HCT116 (cell line): ENCODE measurements at regions not wholly inside any gene's neighbourhood (a gene's known extent, or its start where the extent isn't known, plus 50 kb on each side); places are given as distances from the start of the nearest gene placed in this dataset.

Experiments
- ATAC-seq: fragments of 200-7000 bp; cut with Tn5 transposase; 2 replicates; pipeline ENCODE4 v1.9.1; 2020; ENCODE audit warnings: mild to moderate bottlenecking, moderate library complexity
- BruUV-seq: library from RNA; stranded (reverse); fragments of 400-500 nt; replicated peaks from 2 replicates; lab custom pipeline; 2021; lab: Mats Ljungman, UMichigan
- CTCF ChIA-PET: fragments of 300-600 bp; sonication (Branson Sonifier 250); formaldehyde crosslinking; loops from one replicate; lab custom pipeline; 2021; ENCODE audit warnings: antibody characterized with exemption; lab: Charles Lee
- POLR2A ChIA-PET: fragments of 300-600, 350-600 bp; sonication (Branson Sonifier 250); formaldehyde crosslinking; loops from one replicate; lab custom pipeline; 2021; ENCODE audit warnings: antibody characterized with exemption; lab: Charles Lee
- RAD21 ChIA-PET, 2 experiments: fragments of 300-600 bp; sonication (Branson Sonifier 250); formaldehyde crosslinking; loops; one replicate each; lab custom pipeline; 2023; ENCODE audit warnings: low total read pairs in 2 of 2; ENCODE audit not compliant: uncharacterized antibody in 2 of 2, unreplicated experiment in 2 of 2, low non-redundant PET in 1 of 2; lab: Charles Lee
- DNase-seq: peaks from one replicate; pipeline ENCODE4 v3.0.0-alpha.2; 2010; ENCODE audit warnings: low read depth, low spot score
- H2AFZ ChIP-seq: fragments of 200-600 bp; shearing (Covaris generic), sonication (generic); 2 replicates; pipeline ENCODE4 v1.6.1; 2017; ENCODE audit warnings: low read depth, mixed run types, mixed read lengths, antibody characterized with exemption, low read length; ENCODE audit not compliant: poor library complexity, severe bottlenecking
- H3K27ac ChIP-seq: 2 replicates; pipeline ENCODE4 v1.5.1; 2012; ENCODE audit warnings: low read depth, low read length
- H3K27me3 ChIP-seq: fragments of 200-600 bp; sonication (generic); 2 replicates; pipeline ENCODE4 v1.6.1; 2016; ENCODE audit warnings: mixed run types, low read length, mixed read lengths; ENCODE audit not compliant: insufficient read depth
- H3K36me3 ChIP-seq, 2 experiments: fragments of 200-500 bp in 1 of 2; fragments of 200-600 bp in 1 of 2; sonication (Bioruptor generic) in 1 of 2; sonication (generic) in 1 of 2; 2 replicates each; pipeline versions ENCODE4 v1.5.1 to v1.6.1; 2014 to 2016; ENCODE audit warnings: low read length in 2 of 2, inconsistent platforms in 1 of 2, mixed read lengths in 1 of 2, mixed run types in 1 of 2; ENCODE audit not compliant: insufficient read depth in 2 of 2, control insufficient read depth in 1 of 2
- H3K4me1 ChIP-seq, 2 experiments: fragments of 200-600 bp in 1 of 2; sonication (generic) in 1 of 2; 2 replicates each; pipeline versions ENCODE4 v1.5.1 to v1.6.1; 2012 to 2017; ENCODE audit warnings: low read length in 2 of 2, inconsistent platforms in 1 of 2, mild to moderate bottlenecking in 1 of 2, mixed read lengths in 1 of 2, mixed run types in 1 of 2, moderate library complexity in 1 of 2; ENCODE audit not compliant: insufficient read depth in 2 of 2, control insufficient read depth in 1 of 2
- H3K4me2 ChIP-seq: fragments of 200-600 bp; sonication (generic); 2 replicates; pipeline ENCODE4 v1.6.1; 2017; ENCODE audit warnings: mixed run types, low read length, mixed read lengths
- H3K4me3 ChIP-seq, 2 experiments: fragments of 200-600 bp in 1 of 2; sonication (generic) in 1 of 2; replicated peaks in 1 of 2; 2 replicates each; pipeline ENCODE4 v1.5.1; 2011 to 2016; ENCODE audit warnings: low read length in 2 of 2, control low read depth in 1 of 2, low read depth in 1 of 2, mild to moderate bottlenecking in 1 of 2, mixed read lengths in 1 of 2, mixed run types in 1 of 2
- H3K79me2 ChIP-seq: fragments of 200-600 bp; sonication (generic); 2 replicates; pipeline ENCODE4 v1.6.1; 2017; ENCODE audit warnings: mild to moderate bottlenecking, mixed run types, low read length, moderate library complexity, mixed read lengths; ENCODE audit not compliant: insufficient read depth
- H3K9ac ChIP-seq: fragments of 200-600 bp; sonication (generic); 2 replicates; pipeline ENCODE4 v1.6.1; 2016; ENCODE audit warnings: low read length, mixed read lengths
- H3K9me2 ChIP-seq: fragments of 200-600 bp; sonication (generic), shearing (Covaris generic); 2 replicates; pipeline ENCODE4 v1.6.1; 2017; ENCODE audit warnings: mixed run types, mild to moderate bottlenecking, moderate library complexity; ENCODE audit not compliant: insufficient read depth
- H3K9me3 ChIP-seq, 2 experiments: fragments of 200-500 bp in 1 of 2; fragments of 200-600 bp in 1 of 2; sonication (Bioruptor generic) in 1 of 2; sonication (generic) in 1 of 2; 2 replicates each; pipeline ENCODE4 v1.6.1; 2014 to 2017; ENCODE audit warnings: low read length in 2 of 2, mixed read lengths in 2 of 2, inconsistent platforms in 1 of 2, low read depth in 1 of 2, mild to moderate bottlenecking in 1 of 2, mixed run types in 1 of 2, moderate library complexity in 1 of 2; ENCODE audit not compliant: control insufficient read depth in 1 of 2, insufficient read depth in 1 of 2
- H4K20me1 ChIP-seq: fragments of 200-600 bp; sonication (generic), shearing (Covaris generic); 2 replicates; pipeline ENCODE4 v1.6.1; 2017; ENCODE audit warnings: mixed run types, mild to moderate bottlenecking, moderate library complexity; ENCODE audit not compliant: insufficient read depth
- EZH2phosphoT487 ChIP-seq: fragments of 200-600 bp; IDR thresholded peaks from 2 replicates; pipeline ENCODE4 v1.6.1; 2018; ENCODE audit warnings: antibody characterized with exemption, borderline replicate concordance
- FOSL1 ChIP-seq: IDR thresholded peaks from 2 replicates; pipeline ENCODE4 v1.6.1; 2012; ENCODE audit warnings: low read depth
- JUND ChIP-seq: IDR thresholded peaks from 2 replicates; pipeline ENCODE4 v1.6.1; 2012
- POLR2A ChIP-seq: IDR thresholded peaks from 2 replicates; pipeline ENCODE4 v1.7.0; 2011; ENCODE audit warnings: borderline replicate concordance; ENCODE audit not compliant: insufficient read depth, insufficient read length; ENCODE audit errors: extremely low read depth
- SRF ChIP-seq: IDR thresholded peaks from 2 replicates; pipeline ENCODE4 v1.6.1; 2012; ENCODE audit warnings: low read depth
- YY1 ChIP-seq: IDR thresholded peaks from 2 replicates; pipeline ENCODE4 v1.6.1; 2011; ENCODE audit warnings: low read length, low read depth, moderate library complexity, mild to moderate bottlenecking; ENCODE audit not compliant: insufficient replicate concordance; ENCODE audit errors: extremely low read depth
- intact Hi-C: fragments of 100-400 bp; cut with micrococcal nuclease; formaldehyde crosslinking; loops from 2 replicates; pipeline ENCODE4 v1.10.0; 2022
- TF ChIP-seq, protein P1 (sequence below): IDR thresholded peaks from 2 replicates; pipeline ENCODE4 v1.6.1; 2012
- TF ChIP-seq, protein P2 (sequence below): IDR thresholded peaks from 2 replicates; pipeline ENCODE4 v1.6.1; 2012; ENCODE audit warnings: low read depth
- TF ChIP-seq, protein P3 (sequence below), 3 experiments: fragments of 200-600 bp in 1 of 3; sonication (generic) in 1 of 3; IDR thresholded peaks in 2 of 3; conservative IDR thresholded peaks in 1 of 3; 2 replicates each; pipeline ENCODE4 v1.5.1; 2012 to 2017; ENCODE audit warnings: low read depth in 2 of 3, low read length in 2 of 3, antibody characterized with exemption in 1 of 3, borderline replicate concordance in 1 of 3, control low read depth in 1 of 3, mild to moderate bottlenecking in 1 of 3, mixed read lengths in 1 of 3, mixed run types in 1 of 3, moderate library complexity in 1 of 3; ENCODE audit not compliant: insufficient read depth in 1 of 3

DNA sequence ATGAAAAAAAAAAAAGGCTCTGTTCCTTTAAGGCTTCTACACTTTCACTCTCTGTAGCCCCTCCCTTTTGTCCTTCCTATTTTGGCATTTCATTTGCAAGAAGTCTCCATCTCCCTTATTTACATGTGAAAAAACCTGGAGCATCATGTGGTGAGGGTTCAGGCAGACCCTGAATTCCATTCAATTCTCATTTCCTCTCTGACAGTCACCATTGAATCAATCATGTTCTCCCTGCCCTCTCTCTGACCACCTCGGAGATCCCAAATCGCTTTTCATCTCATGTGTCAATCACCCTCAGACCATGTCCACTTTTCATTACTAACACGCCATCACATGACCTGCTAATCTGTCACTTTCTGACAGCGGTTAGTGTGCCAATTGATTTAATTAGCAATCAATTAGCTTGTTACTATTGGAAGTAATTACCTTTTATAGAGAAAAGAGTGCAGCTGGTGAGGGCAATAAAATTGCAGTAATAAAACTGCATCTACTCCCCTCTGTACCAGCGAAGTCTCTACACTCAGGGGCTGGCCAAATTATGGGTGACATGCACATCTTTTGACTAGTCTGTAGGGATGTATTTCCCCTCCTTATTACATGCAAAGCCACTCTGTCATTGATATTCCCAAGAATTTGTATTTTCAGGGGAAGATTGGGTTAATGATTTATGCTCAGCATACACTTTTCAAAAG lies 317.4 kb downstream of the EN1 start:
- DNase-seq (no peak), ATAC-seq (no peak)
- H3K9me3 ChIP-seq: no peaks in the 10 kb centered on the region
- H3K27ac ChIP-seq: no peak overlapping the region
- no peak overlapping the region for H3K4me3 ChIP-seq
- H3K27me3 ChIP-seq: no peaks in the 10 kb centered on the region
- intact Hi-C loops: no loop called here
- no peaks in the 10 kb centered on the region for H3K79me2 ChIP-seq
- H3K36me3 ChIP-seq: no peaks in the 10 kb centered on the region
- no peaks in the 10 kb centered on the region; the same call in 1 of the 2 replicates for H4K20me1 ChIP-seq
- peaks cover 0 to 9% of the 10 kb centered on the region in 2 experiments; a peak in 2 of 4 replicates for H3K4me1 ChIP-seq
- no peak overlapping the region for H3K9ac ChIP-seq
- no peaks in the 10 kb centered on the region for H3K9me2 ChIP-seq
- CTCF ChIA-PET: no interaction called here
- no TSS peak for BruUV-seq
- POLR2A ChIA-PET: no interaction called here
- no peak overlapping the region for H3K4me2 ChIP-seq
- no peak overlapping the region for H2AFZ ChIP-seq
- RAD21 ChIA-PET: no interaction called here
- TF ChIP-seq EZH2phosphoT487: no peak
- TF ChIP-seq FOSL1: no peak
- TF ChIP-seq POLR2A: no peak
- TF ChIP-seq, protein P1, sequence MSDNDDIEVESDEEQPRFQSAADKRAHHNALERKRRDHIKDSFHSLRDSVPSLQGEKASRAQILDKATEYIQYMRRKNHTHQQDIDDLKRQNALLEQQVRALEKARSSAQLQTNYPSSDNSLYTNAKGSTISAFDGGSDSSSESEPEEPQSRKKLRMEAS: no peak
- TF ChIP-seq JUND: no peak
- TF ChIP-seq YY1: no peak

DNA sequence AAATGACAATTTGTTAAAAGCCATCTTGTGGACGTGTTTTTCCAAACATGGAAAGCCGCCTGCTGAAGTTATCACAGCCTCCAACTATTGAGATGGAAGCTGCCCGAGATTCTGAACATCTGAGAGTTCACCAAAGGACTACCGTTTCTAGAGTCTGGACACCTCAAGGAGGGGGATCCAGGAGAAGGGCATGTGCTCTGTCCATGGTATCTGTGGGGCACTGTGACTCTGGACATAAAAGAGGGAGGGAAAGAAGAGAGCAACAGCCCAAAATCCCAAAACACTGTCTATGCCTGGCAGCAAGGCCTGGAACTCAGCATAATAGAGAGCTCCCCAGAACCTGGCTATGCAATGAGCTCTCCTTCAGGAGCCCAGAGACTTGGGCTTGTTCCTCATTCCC lies 319.9 kb downstream of the EN1 start:
- H3K4me1 ChIP-seq: peaks cover 0 to 9% of the 10 kb centered on the region in 2 experiments; a peak in 2 of 4 replicates
- no peaks in the 10 kb centered on the region for H3K9me3 ChIP-seq
- ChIA-PET CTCF (no interaction called here), RAD21 (no interaction called here), POLR2A (no interaction called here)
- H3K4me2 ChIP-seq: no peak overlapping the region
- no peak overlapping the region for H3K27ac ChIP-seq
- no peak for DNase-seq
- H3K79me2 ChIP-seq: no peaks in the 10 kb centered on the region
- H3K4me3 ChIP-seq: no peak overlapping the region
- BruUV-seq: no TSS peak
- H3K9ac ChIP-seq: no peak overlapping the region
- TF ChIP-seq, protein P2, sequence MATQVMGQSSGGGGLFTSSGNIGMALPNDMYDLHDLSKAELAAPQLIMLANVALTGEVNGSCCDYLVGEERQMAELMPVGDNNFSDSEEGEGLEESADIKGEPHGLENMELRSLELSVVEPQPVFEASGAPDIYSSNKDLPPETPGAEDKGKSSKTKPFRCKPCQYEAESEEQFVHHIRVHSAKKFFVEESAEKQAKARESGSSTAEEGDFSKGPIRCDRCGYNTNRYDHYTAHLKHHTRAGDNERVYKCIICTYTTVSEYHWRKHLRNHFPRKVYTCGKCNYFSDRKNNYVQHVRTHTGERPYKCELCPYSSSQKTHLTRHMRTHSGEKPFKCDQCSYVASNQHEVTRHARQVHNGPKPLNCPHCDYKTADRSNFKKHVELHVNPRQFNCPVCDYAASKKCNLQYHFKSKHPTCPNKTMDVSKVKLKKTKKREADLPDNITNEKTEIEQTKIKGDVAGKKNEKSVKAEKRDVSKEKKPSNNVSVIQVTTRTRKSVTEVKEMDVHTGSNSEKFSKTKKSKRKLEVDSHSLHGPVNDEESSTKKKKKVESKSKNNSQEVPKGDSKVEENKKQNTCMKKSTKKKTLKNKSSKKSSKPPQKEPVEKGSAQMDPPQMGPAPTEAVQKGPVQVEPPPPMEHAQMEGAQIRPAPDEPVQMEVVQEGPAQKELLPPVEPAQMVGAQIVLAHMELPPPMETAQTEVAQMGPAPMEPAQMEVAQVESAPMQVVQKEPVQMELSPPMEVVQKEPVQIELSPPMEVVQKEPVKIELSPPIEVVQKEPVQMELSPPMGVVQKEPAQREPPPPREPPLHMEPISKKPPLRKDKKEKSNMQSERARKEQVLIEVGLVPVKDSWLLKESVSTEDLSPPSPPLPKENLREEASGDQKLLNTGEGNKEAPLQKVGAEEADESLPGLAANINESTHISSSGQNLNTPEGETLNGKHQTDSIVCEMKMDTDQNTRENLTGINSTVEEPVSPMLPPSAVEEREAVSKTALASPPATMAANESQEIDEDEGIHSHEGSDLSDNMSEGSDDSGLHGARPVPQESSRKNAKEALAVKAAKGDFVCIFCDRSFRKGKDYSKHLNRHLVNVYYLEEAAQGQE: peak; percentile 55
- TF ChIP-seq, protein P3, sequence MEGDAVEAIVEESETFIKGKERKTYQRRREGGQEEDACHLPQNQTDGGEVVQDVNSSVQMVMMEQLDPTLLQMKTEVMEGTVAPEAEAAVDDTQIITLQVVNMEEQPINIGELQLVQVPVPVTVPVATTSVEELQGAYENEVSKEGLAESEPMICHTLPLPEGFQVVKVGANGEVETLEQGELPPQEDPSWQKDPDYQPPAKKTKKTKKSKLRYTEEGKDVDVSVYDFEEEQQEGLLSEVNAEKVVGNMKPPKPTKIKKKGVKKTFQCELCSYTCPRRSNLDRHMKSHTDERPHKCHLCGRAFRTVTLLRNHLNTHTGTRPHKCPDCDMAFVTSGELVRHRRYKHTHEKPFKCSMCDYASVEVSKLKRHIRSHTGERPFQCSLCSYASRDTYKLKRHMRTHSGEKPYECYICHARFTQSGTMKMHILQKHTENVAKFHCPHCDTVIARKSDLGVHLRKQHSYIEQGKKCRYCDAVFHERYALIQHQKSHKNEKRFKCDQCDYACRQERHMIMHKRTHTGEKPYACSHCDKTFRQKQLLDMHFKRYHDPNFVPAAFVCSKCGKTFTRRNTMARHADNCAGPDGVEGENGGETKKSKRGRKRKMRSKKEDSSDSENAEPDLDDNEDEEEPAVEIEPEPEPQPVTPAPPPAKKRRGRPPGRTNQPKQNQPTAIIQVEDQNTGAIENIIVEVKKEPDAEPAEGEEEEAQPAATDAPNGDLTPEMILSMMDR (IDR thresholded peaks at IDR 0.05 in 2 of 3, conservative IDR thresholded peaks at IDR 0.05 in 1 of 3; ENCODE audit: borderline replicate concordance in 1 of 3, insufficient read depth in 1 of 3, low read depth in 2 of 3, low read length in 2 of 3): no peak
- no peak for TF ChIP-seq SRF
- H3K36me3 ChIP-seq: no peaks in the 10 kb centered on the region
- H4K20me1 ChIP-seq: no peaks in the 10 kb centered on the region
- intact Hi-C loops: no loop called here
- H3K9me2 ChIP-seq: no peaks in the 10 kb centered on the region
- ATAC-seq: no peak
- no peaks in the 10 kb centered on the region for H3K27me3 ChIP-seq
- H2AFZ ChIP-seq: no peak overlapping the region
